ENCODE measurements at regions not wholly inside any gene's neighbourhood (a gene's known extent, or its start where the extent isn't known, plus 50 kb on each side); places are given as distances from the start of the nearest gene placed in this dataset.

GRCh38 chr1:208691012-208691411, 446.8 kb upstream of the PLXNA2 start (continued):
- TF ChIP-seq TSHZ1 (tag by site-specific recombination; IDR thresholded peaks at IDR 0.05; ENCODE audit: borderline replicate concordance) (0 out of 2 replicates have a peak, but pooled peaks have one; percentile 34), PRDM4 (tag by site-specific recombination; IDR thresholded peaks at IDR 0.05) (peak; percentile 72)

GRCh38 chr1:208709981-208710380, 465.8 kb upstream of the PLXNA2 start:
- TF ChIP-seq ZNF37A (tag by site-specific recombination; IDR thresholded peaks at IDR 0.05) = no peak
- TF ChIP-seq ZBTB17 (tag by site-specific recombination; IDR thresholded peaks at IDR 0.05) = peak; percentile 60; the same call in 1 of the 2 replicates
- CTCF ChIA-PET = no interaction called here
- no peaks in the 10 kb centered on the region for H3K36me3 ChIP-seq (ENCODE audit: control insufficient read depth in 2 of 2, insufficient read depth in 1 of 2, low read length in 2 of 2)

GRCh38 chr1:208714323-208714722, 470.1 kb upstream of the PLXNA2 start:
- H3K27ac ChIP-seq (ENCODE audit: extremely low read depth, low read depth, low read length) = no peak overlapping the region
- H3K4me3 ChIP-seq (ENCODE audit: low read depth, low read length) = no peak overlapping the region
- ChIA-PET POLR2A (interaction anchor here (0.6 kb wide), 1 partner anchor 476 kb away, joined by 3 read pairs; no protein-coding TSS in a partner anchor), CTCF (interaction anchor here (0.6 to 1.1 kb wide), 3 partner anchors 18 to 144 kb away, joined by 3 to 4 read pairs (median 4); no protein-coding TSS in a partner anchor)
- no peak for TF ChIP-seq AEBP2 (tag by site-specific recombination; IDR thresholded peaks at IDR 0.05; ENCODE audit: borderline replicate concordance)
- TF ChIP-seq ZBTB20 (tag by site-specific recombination; IDR thresholded peaks at IDR 0.05) = no peak
- no peak for TF ChIP-seq ZIC2 (tag by site-specific recombination; IDR thresholded peaks at IDR 0.05)
- TF ChIP-seq ZNF529 (tag by site-specific recombination; IDR thresholded peaks at IDR 0.05; ENCODE audit: insufficient replicate concordance) = no peak
- no peak for TF ChIP-seq TRIM28 (IDR thresholded peaks at IDR 0.05; ENCODE audit: borderline replicate concordance, low read length)
- TF ChIP-seq CTCF (tag by site-specific recombination; IDR thresholded peaks at IDR 0.05) = no peak
- TF ChIP-seq SCRT2 (tag by site-specific recombination; IDR thresholded peaks at IDR 0.05) = no peak
- TF ChIP-seq ZNF292 (tag by site-specific recombination; IDR thresholded peaks at IDR 0.05; ENCODE audit: borderline replicate concordance, low read depth) = no peak
- TF ChIP-seq SALL2 (tag by site-specific recombination; IDR thresholded peaks at IDR 0.05; ENCODE audit: borderline replicate concordance) = no peak
- TF ChIP-seq ZNF660 (tag by site-specific recombination; IDR thresholded peaks at IDR 0.05) = no peak
- no peak for TF ChIP-seq ZNF501 (tag by site-specific recombination; IDR thresholded peaks at IDR 0.05)
- no peak for TF ChIP-seq ZNF785 (tag by site-specific recombination; IDR thresholded peaks at IDR 0.05)
- TF ChIP-seq ZNF2 (tag by site-specific recombination; IDR thresholded peaks at IDR 0.05) = no peak
- TF ChIP-seq ZBTB6 (tag by site-specific recombination; IDR thresholded peaks at IDR 0.05) = no peak
- no peak for TF ChIP-seq PRDM1 (tag by site-specific recombination; IDR thresholded peaks at IDR 0.05)
- TF ChIP-seq ZNF362 (tag by site-specific recombination; IDR thresholded peaks at IDR 0.05) = no peak
- no peaks in the 10 kb centered on the region for H3K4me1 ChIP-seq (ENCODE audit: control insufficient read depth, insufficient read depth, low read length)
- H3K9me3 ChIP-seq (ENCODE audit: control insufficient read depth, insufficient read depth, low read depth, low read length) = no peaks in the 10 kb centered on the region
- no peaks in the 10 kb centered on the region for H3K36me3 ChIP-seq (ENCODE audit: control insufficient read depth in 2 of 2, insufficient read depth in 1 of 2, low read length in 2 of 2)

More at GRCh38 chr1:208709981-208710380, 465.8 kb upstream of the PLXNA2 start:
- H3K9me3 ChIP-seq (ENCODE audit: control insufficient read depth, insufficient read depth, low read depth, low read length) = no peaks in the 10 kb centered on the region
- H3K4me1 ChIP-seq (ENCODE audit: control insufficient read depth, insufficient read depth, low read length) = no peaks in the 10 kb centered on the region
- H3K27ac ChIP-seq (ENCODE audit: extremely low read depth, low read depth, low read length) = no peak overlapping the region
- POLR2A ChIA-PET = no interaction called here
- no peak overlapping the region for H3K4me3 ChIP-seq (ENCODE audit: low read depth, low read length)
